HG02870 (cell line): ENCODE measurements at regions not wholly inside any gene's neighbourhood (a gene's known extent, or its start where the extent isn't known, plus 50 kb on each side); places are given as distances from the start of the nearest gene placed in this dataset.
"Not testable (repeated sequence)": the region's sequence is repeated elsewhere in the genome, so short reads cannot be mapped to it uniquely, and the experiment has no call there.

ENCODE experiments used
- ATAC-seq: cut with Tn5 transposase; IDR thresholded peaks from one replicate; pipeline ENCODE4 v1.9.1; 2021; ENCODE audit warnings: mild to moderate bottlenecking, moderate library complexity; ENCODE audit not compliant: unreplicated experiment

DNA sequence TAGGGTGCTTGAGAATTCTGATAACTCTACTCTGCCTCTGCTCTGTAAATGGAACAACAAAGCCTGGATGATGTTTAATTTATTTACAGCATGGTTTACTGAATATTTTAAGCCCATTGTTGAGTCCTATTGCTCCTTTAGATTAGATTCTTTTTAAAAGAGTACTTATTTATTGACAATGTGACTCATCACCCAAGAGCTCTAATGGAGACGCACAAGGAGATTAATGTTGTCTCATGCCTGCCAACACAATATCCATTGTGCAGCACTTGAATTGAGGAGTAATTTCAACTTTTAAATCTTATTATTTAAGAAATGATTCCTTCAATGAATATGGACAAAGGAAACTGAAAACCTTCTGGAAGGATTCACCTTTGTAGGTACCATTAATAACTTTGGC is 691.4 kb downstream of the ZBBX start:
- no peak for ATAC-seq

GRCh38 chr3:166685246-166685645 is 694.9 kb downstream of the ZBBX start:
- ATAC-seq = no peak

GRCh38 chr3:166684077-166684476 is 696.0 kb downstream of the ZBBX start:
- ATAC-seq = not testable (repeated sequence)

DNA sequence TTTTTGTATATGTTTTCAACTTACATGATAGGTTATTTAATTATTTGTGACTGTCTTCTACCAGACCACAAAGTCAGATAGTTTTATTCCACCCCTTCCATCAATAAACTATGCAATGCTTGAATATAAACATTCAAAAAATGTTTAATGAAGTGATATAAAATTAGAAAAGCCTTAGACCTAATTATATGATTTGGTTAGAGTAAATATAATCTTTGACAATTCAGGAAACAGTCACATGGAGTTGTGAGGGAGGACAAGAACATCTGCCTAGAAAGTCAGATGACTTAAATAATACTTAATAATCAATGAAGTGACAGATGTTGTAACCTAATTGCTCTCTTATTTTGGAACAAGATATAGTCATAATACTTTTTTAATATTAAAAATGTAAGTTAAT is 710.3 kb downstream of the ZBBX start:
- no peak for ATAC-seq

DNA sequence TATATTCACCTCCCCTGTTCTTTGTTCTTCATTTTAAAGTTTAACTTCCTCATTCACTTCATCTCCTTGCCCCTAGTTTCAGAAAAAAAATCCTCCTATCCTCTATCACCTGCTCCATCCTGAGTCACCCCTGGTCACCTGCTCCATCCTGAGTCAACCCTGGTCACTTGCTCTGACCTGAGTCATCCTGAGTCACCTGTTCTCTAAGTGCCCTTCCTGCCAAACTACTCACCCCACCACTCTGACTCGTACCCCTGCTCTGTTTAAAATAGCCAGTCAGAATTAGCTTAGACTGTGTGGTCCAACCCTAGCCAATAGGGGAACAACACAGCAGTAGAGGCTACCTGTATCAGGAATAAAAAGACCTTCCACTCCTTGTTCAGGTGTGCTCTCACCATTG is 716.9 kb downstream of the ZBBX start:
- ATAC-seq = no peak

DNA sequence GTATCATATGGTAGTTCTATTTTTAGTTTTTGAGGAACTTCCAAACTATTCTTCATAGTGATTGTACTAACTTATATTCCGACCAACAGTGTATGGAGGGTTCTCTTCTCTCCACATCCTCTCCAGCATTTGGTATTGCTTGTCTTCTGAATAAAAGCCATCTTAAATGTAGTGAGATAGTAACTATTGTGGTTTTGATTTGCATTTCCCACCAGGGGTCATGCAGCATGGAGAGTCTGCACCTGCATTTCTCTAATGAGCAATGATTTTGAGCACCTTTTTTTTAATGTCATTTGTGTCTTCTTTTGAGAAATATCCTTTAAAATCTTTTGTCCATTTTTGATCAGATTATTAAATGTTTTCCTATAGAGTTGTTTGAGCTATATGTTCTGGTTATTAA is 718.5 kb downstream of the ZBBX start:
- no peak for ATAC-seq

DNA sequence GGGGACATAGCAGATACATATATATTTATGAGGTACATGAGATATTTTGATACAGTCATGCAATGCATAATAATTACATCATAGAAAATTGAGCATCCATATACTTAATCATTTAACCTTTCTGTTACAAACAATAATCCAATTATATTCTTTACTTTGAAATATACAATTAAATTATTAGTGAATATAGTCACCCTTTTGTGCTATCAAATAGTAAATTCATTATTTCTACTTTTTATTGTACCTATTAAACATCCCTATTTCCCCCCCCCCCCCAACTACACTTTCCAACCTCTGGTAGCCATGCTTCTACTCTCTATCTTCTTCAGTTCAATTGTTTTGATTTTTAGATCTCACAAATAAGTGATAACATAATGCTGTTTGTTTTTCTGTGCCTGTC is 719.1 kb downstream of the ZBBX start:
- no peak for ATAC-seq

DNA sequence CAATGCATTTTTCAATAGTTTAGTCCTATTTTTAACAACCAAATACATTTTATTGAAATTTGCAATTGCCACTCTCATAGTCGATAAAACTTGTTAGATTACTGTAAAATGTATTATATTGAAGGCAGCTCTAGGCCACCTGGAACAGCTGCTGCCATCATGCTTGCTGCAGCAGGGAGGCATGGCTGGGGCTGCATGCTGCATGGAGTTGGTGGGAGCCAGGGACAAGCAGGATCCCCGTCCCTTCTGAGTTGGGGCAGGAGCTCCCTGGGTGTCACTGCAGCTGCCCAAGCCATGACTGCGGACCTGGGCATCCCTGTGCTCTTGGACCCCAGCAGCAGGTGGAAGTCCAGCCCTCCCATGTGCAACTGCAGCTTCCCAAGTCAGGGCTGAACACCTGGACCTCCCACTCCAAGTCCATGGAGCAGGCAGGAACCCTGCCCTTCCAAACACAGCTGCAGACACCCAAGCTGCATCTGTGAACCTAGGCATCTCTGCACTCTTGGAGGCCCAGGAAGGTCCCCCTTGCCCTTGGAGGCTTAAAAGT is 742.0 kb downstream of the ZBBX start:
- ATAC-seq = no peak

DNA sequence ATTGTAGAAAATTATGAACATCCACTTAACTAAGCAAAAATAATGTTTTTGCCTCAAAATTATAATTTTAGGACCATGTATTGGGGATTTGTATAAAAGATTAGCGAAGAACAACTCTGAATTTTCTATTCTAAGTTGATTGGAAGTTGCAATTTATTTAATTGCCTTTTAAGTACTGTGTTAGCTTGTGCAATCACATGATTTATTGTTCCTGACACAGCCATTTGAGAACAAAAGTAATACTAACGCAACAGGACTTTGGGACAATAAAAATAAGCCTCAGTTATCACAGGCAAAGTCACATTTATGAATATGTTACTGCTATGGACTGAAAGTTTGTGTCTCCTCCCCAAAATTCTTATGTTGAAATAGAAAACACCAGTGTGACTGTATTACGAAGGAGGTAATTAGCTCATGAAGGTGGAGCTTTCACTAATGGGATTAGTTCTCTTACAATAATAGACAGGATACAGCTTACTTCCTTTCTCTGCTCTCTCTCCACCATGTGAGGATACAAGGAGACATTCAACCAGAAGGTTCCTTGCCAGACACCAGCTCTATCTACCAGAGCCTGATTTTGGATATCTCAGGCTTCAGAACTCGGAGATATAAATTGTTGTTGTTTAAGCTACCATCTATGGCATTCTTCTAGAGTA is 745.9 kb downstream of the ZBBX start:
- no peak for ATAC-seq

DNA sequence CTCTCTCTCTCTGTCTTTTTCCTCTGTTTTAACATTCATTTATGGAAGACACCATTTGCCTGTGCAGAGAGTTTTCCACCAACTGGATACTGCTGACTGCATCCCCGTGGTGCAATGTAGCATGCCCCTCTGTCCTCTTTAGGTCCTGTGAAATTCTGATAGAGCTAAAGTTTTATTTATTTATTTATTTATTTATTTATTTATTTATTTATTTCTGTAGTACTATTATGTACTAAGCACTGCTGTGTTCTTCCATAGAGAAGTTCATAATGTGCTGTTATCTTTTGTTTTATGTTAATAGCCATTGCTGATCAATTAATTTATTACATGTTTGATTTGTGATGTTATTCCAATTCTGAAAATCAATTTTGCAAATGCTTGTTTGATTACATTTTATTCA is 749.9 kb downstream of the ZBBX start:
- no peak for ATAC-seq

GRCh38 chr3:166613365-166613764 is 766.7 kb downstream of the ZBBX start:
- no peak for ATAC-seq

DNA sequence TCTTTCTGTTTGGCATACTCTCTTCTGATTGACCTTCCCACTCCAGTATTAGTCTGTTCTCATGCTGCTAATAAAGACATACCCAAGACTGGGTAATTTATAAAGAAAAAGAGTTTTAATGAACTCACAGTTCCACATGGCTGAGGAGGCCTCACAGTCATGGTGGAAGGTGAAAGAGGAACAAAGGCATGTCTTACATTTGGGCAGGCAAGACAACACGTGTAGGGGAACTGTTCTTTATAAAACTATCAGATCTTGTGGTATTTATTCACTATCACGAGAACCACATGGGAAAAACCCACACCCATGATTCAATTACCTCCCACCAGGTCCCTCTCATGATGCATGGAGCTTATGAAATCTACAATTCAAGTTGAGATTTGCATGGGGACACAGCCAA is 767.3 kb downstream of the ZBBX start:
- not testable (repeated sequence) for ATAC-seq

DNA sequence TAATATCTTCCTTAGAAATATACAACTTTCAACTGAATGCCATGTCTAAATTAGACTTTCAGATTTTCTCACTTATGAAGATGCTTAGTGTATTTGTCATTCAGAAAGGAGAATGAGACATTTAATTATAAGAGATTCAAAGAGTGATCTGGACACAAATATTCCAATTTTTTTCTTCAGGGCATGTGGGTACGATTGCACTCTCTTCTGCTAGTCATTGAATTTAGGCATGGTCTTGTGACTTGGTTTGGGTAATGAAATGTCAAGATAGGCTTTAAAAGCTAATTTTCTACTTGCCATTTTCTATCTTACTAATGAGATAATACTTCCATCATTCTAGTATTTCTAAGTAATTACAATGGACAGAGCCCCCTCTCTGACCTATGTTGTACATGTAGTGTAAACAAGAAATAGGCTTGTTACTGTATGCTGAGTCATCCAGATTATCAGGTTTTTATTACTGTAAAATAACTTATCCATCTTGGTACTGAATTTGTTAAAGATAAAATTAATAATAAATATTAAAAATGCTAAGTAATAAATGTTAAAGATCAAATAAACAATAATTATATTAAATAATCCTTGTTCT is 770.8 kb upstream of the BCHE start:
- ATAC-seq = no peak

DNA sequence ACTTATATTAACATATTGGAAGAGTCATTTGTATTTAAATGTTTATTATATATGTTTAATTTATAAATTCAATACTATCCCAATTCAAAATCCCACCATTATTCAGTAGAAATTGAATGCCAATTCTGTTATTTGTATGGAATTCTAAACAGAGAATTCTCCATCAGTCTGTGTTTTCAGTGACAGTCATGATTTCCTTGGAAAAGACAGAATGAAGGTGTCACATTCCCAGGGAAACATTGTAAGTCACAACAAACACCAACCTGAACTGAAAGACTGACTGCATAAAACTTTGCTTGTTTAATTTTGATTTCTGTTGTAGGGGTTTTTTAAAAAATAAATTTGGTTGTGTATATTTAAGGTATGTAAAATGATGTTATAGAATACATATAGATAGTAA is 769.8 kb upstream of the BCHE start:
- ATAC-seq = no peak

GRCh38 chr3:166593776-166594175 is 756.6 kb upstream of the BCHE start:
- no peak for ATAC-seq

DNA sequence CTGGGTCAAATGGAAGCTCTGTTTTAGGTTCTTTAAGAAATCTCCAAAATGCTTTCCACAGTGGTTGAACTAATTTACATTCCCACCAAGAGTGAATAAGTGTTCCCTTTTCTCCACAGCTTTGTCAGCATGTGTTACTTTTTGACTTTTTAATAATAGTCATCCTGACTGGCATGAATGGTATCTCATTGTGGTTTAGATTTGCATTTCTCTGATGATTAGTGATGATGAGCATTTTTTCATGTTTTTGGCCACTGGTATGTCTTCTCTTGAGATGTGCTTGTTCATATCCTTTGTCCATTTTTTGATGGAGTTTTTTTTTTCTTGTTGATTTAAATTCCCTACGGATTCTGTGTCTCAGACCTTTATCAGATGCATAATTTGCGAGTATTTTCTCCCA is 745.0 kb upstream of the BCHE start:
- ATAC-seq = no peak

GRCh38 chr3:166580561-166580960 is 743.3 kb upstream of the BCHE start:
- ATAC-seq = no peak

- ATAC-seq = no peak
Measured at GRCh38 chr3:166575161-166575560, 737.9 kb upstream of the BCHE start.

DNA sequence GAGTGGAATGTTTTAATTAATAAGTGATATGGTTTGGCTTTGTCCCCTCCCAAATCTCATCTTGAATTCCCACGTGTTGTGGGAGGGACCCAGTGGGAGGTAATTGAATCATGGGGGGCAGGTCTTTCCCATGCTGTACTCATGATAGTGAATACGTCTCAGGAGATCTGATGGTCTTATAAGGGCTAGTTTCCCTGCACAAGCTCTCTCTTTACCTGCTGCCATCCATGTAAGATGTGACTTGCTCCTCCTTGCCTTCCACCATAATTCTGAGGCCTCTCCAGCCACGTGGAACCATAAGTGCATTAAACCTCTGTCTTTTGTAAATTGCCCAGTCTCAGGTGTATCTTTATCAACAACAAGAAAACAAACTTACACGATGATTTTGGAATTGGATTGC is 734.5 kb upstream of the BCHE start:
- not testable (repeated sequence) for ATAC-seq

DNA sequence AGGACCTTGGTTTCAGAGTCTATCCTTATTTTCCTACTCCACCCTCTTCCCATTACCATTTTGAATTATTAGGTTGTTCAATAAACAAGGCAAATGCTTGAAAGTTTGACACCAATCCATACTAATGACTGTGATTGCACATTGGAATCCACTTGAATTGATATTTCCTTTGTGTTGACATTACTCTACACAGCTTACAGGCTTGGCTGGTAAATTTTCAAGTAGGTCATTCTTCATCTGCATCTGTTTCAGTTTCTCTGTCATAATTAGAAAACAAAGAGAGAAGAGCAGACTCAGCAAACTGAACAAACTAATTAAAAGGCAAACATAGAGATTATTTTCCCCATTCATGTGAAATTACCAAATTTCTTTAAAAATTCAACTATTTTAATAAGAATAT is 732.9 kb upstream of the BCHE start:
- no peak for ATAC-seq

DNA sequence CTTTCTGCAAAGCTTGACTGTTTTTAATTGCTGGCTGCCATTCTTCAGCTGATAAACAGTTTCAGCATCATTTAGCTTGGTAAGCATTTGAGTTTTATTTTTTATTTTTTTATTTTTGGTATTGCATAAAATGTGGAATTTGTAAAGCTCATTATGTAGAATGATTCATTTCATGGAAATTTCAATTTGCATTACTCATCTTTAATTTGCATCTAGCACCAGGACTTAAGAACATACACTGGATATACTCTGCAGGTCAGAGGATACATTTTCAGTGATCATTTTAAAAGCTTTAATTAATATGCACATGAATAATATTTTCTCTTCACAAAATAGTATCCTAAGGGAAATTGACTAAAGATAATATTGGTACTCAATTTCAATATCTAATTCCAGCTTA is 732.4 kb upstream of the BCHE start:
- ATAC-seq = no peak

GRCh38 chr3:166560253-166560652 is 723.0 kb upstream of the BCHE start:
- no peak for ATAC-seq

DNA sequence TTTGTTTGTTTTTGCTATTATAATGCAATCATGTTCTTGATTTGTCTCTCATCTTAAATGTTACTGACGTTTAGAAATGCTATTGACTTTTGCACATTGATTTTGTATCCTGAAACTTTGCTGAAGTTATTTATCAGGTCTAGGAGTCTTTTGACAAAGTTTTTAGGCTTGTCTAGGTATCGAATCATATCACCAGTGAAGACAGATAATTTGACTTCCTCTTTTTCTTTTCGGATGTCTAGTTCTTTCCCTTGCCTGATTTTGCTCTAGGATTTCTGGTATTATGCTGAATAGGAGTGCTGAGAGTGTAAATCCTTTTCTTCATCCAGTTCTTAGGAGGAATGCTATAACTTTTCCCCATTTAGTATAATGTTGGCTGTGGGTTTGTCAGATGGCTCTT is 719.7 kb upstream of the BCHE start:
- ATAC-seq = no peak
